GM23338 (cell line): ENCODE measurements at regions not wholly inside any gene's neighbourhood (a gene's known extent, or its start where the extent isn't known, plus 50 kb on each side); places are given as distances from the start of the nearest gene placed in this dataset.

Experiments
- ATAC-seq: fragments of 200-7000 bp; cut with Tn5 transposase; 3 replicates; pipeline ENCODE4 v1.9.1; 2020
- DNase-seq: peaks from one replicate; pipeline ENCODE4 v3.0.0-alpha.2; 2015; ENCODE audit warnings: low spot score
- H2AFZ ChIP-seq: fragments of 200-600 bp; sonication (generic); 2 replicates; pipeline ENCODE4 v1.8.0; 2016; ENCODE audit warnings: antibody characterized with exemption, mild to moderate bottlenecking, moderate library complexity
- H3F3A ChIP-seq: fragments of 200-600 bp; sonication (generic); replicated peaks from 2 replicates; pipeline ENCODE4 v1.8.0; 2017; ENCODE audit warnings: antibody characterized with exemption, mixed run types, low read depth
- H3K27ac ChIP-seq: fragments of 200-600 bp; sonication (generic); 2 replicates; pipeline ENCODE4 v1.6.1; 2016; ENCODE audit warnings: low read depth
- H3K27me3 ChIP-seq: fragments of 200-600 bp; sonication (generic); 2 replicates; pipeline ENCODE4 v1.8.0; 2016; ENCODE audit warnings: mild to moderate bottlenecking, mixed run types, moderate library complexity; ENCODE audit not compliant: insufficient read depth
- H3K36me3 ChIP-seq: fragments of 200-600 bp; sonication (generic); 2 replicates; pipeline ENCODE4 v1.8.0; 2016; ENCODE audit warnings: mild to moderate bottlenecking; ENCODE audit not compliant: insufficient read depth
- H3K4me1 ChIP-seq: fragments of 200-600 bp; sonication (generic); 2 replicates; pipeline ENCODE4 v1.8.0; 2016; ENCODE audit warnings: mild to moderate bottlenecking, moderate library complexity; ENCODE audit not compliant: insufficient read depth
- H3K4me2 ChIP-seq: fragments of 200-600 bp; sonication (generic); 2 replicates; pipeline ENCODE4 v1.7.1; 2017; ENCODE audit warnings: mixed run types
- H3K4me3 ChIP-seq: fragments of 200-600 bp; sonication (generic); 2 replicates; pipeline ENCODE4 v1.6.1; 2016; ENCODE audit warnings: mixed run types
- H3K79me2 ChIP-seq: fragments of 200-600 bp; sonication (generic); replicated peaks from 2 replicates; pipeline ENCODE4 v1.8.0; 2017; ENCODE audit warnings: mild to moderate bottlenecking; ENCODE audit not compliant: insufficient read depth
- H3K9me2 ChIP-seq: fragments of 200-600 bp; sonication (generic); 2 replicates; pipeline ENCODE4 v1.8.0; 2017; ENCODE audit not compliant: insufficient read depth
- H4K20me1 ChIP-seq: fragments of 200-600 bp; sonication (generic); replicated peaks from 2 replicates; pipeline ENCODE4 v1.8.0; 2017; ENCODE audit warnings: mild to moderate bottlenecking; ENCODE audit not compliant: insufficient read depth
- H3K27ac Mint-ChIP-seq: 2 replicates; pipeline ENCODE4 v1.8.0; 2020; ENCODE audit warnings: inconsistent platforms, mild to moderate bottlenecking, moderate library complexity, mixed read lengths
- H3K27me3 Mint-ChIP-seq: 3 replicates; pipeline ENCODE4 v1.8.0; 2022; ENCODE audit warnings: low read depth, mild to moderate bottlenecking, moderate library complexity, mixed read lengths, inconsistent platforms; ENCODE audit not compliant: insufficient read depth, poor library complexity
- H3K36me3 Mint-ChIP-seq: 3 replicates; pipeline ENCODE4 v1.8.0; 2021; ENCODE audit warnings: low read depth, mild to moderate bottlenecking, inconsistent platforms, moderate library complexity, mixed read lengths
- H3K4me1 Mint-ChIP-seq: 3 replicates; pipeline ENCODE4 v1.8.0; 2020; ENCODE audit warnings: mild to moderate bottlenecking, inconsistent platforms, mixed read lengths
- H3K4me3 Mint-ChIP-seq: 3 replicates; pipeline ENCODE4 v1.8.0; 2021; ENCODE audit warnings: moderate library complexity, mild to moderate bottlenecking, inconsistent platforms, mixed read lengths
- H3K9me3 Mint-ChIP-seq: 3 replicates; pipeline ENCODE4 v1.8.0; 2020; ENCODE audit warnings: moderate library complexity, mild to moderate bottlenecking, inconsistent platforms, mixed read lengths
- CREB1 ChIP-seq: fragments of 250-450 bp; sonication (Bioruptor Pico); IDR thresholded peaks from 2 replicates; pipeline ENCODE4 v1.5.0; 2020; ENCODE audit warnings: low read depth, mild to moderate bottlenecking, moderate library complexity
- EZH2 ChIP-seq: fragments of 200-600 bp; sonication (generic); IDR thresholded peaks from one replicate; pipeline ENCODE4 v1.8.0; 2017; ENCODE audit warnings: antibody characterized with exemption, mild to moderate bottlenecking, low read depth; ENCODE audit not compliant: unreplicated experiment
- EZH2phosphoT487 ChIP-seq: fragments of 200-600 bp; sonication (generic); IDR thresholded peaks from one replicate; pipeline ENCODE4 v1.8.1; 2018; ENCODE audit warnings: antibody characterized with exemption; ENCODE audit not compliant: unreplicated experiment
- JUNB ChIP-seq: IDR thresholded peaks from one replicate; pipeline ENCODE4 v1.6.1; 2016; ENCODE audit warnings: antibody characterized with exemption; ENCODE audit not compliant: unreplicated experiment
- NANOG ChIP-seq: IDR thresholded peaks from 2 replicates; pipeline ENCODE4 v1.6.1; 2016; ENCODE audit warnings: antibody characterized with exemption, borderline replicate concordance
- POLR2AphosphoS5 ChIP-seq: IDR thresholded peaks from 2 replicates; pipeline ENCODE4 v1.6.1; 2016; ENCODE audit warnings: antibody characterized with exemption, low read depth
- STAT1 ChIP-seq: IDR thresholded peaks from one replicate; pipeline ENCODE4 v1.6.1; 2016; ENCODE audit warnings: antibody characterized with exemption; ENCODE audit not compliant: unreplicated experiment
- ZNF114 ChIP-seq: fragments of 250-450 bp; sonication (Bioruptor Pico); IDR thresholded peaks from 2 replicates; pipeline ENCODE4 v1.5.0; 2020; ENCODE audit warnings: mild to moderate bottlenecking, moderate library complexity
- ZNF331 ChIP-seq: fragments of 250-450 bp; sonication (Bioruptor Pico); IDR thresholded peaks from 2 replicates; pipeline ENCODE4 v1.5.0; 2020; ENCODE audit warnings: low read depth, mild to moderate bottlenecking, moderate library complexity
- TF ChIP-seq, protein P1 (sequence below): IDR thresholded peaks from one replicate; pipeline ENCODE4 v1.6.1; 2018; ENCODE audit warnings: antibody characterized with exemption; ENCODE audit not compliant: unreplicated experiment
- TF ChIP-seq, protein P2 (sequence below), 2 experiments: fragments of 200-600 bp in 1 of 2; sonication (generic) in 1 of 2; conservative IDR thresholded peaks; 2 replicates each; pipeline versions ENCODE4 v1.5.1 to v1.6.1; 2016 to 2017; ENCODE audit warnings: antibody characterized with exemption in 2 of 2, low read depth in 2 of 2, mild to moderate bottlenecking in 2 of 2, moderate library complexity in 1 of 2
- TF ChIP-seq, protein P3 (sequence below): fragments of 250-450 bp; sonication (Bioruptor Pico); IDR thresholded peaks from 2 replicates; pipeline ENCODE4 v1.5.0; 2020; ENCODE audit warnings: mild to moderate bottlenecking, moderate library complexity
- TF ChIP-seq, protein P4 (sequence below): IDR thresholded peaks from 2 replicates; pipeline ENCODE4 v1.6.1; 2016; ENCODE audit warnings: antibody characterized with exemption

DNA sequence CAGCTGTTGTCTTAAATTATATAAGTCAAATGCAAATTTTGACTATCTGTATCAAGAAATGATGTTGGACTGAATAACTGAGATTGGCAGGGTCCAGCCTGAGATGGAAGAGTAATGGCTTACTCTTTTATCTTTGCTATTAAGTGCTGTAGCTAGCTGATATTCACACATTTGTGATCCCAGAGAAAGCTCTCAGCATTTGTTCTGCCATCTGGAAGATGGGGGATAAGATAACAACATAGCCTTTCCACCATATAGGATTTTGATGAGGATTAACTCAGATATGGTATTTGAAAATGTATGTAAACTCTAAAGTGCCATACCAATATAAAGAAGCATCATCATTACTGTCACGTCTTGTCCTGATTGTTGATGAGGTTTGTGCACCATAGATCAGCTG lies 1063.2 kb upstream of the TENM4 start:
- no peaks in the 10 kb centered on the region for H4K20me1 ChIP-seq
- no peaks in the 10 kb centered on the region for H3K4me1 ChIP-seq
- no peaks in the 10 kb centered on the region; the same call in 1 of the 2 replicates for H3K9me2 ChIP-seq
- no peaks in the 10 kb centered on the region for H3K79me2 ChIP-seq
- H3K27me3 ChIP-seq, result no peaks in the 10 kb centered on the region
- H3K4me3 ChIP-seq, result no peak overlapping the region
- H3K27me3 Mint-ChIP-seq, result no peaks in the 10 kb centered on the region
- peaks cover 4% of the 10 kb centered on the region; the same call in 2 of the 3 replicates for H3K4me1 Mint-ChIP-seq
- H3K36me3 Mint-ChIP-seq, result peaks cover 6% of the 10 kb centered on the region
- H2AFZ ChIP-seq, result no peak overlapping the region
- H3K4me2 ChIP-seq, result no peak overlapping the region
- no peak overlapping the region for H3K4me3 Mint-ChIP-seq
- TF ChIP-seq NANOG, result no peak
- no peak for TF ChIP-seq STAT1
- TF ChIP-seq, protein P1, sequence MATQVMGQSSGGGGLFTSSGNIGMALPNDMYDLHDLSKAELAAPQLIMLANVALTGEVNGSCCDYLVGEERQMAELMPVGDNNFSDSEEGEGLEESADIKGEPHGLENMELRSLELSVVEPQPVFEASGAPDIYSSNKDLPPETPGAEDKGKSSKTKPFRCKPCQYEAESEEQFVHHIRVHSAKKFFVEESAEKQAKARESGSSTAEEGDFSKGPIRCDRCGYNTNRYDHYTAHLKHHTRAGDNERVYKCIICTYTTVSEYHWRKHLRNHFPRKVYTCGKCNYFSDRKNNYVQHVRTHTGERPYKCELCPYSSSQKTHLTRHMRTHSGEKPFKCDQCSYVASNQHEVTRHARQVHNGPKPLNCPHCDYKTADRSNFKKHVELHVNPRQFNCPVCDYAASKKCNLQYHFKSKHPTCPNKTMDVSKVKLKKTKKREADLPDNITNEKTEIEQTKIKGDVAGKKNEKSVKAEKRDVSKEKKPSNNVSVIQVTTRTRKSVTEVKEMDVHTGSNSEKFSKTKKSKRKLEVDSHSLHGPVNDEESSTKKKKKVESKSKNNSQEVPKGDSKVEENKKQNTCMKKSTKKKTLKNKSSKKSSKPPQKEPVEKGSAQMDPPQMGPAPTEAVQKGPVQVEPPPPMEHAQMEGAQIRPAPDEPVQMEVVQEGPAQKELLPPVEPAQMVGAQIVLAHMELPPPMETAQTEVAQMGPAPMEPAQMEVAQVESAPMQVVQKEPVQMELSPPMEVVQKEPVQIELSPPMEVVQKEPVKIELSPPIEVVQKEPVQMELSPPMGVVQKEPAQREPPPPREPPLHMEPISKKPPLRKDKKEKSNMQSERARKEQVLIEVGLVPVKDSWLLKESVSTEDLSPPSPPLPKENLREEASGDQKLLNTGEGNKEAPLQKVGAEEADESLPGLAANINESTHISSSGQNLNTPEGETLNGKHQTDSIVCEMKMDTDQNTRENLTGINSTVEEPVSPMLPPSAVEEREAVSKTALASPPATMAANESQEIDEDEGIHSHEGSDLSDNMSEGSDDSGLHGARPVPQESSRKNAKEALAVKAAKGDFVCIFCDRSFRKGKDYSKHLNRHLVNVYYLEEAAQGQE, result no peak
- TF ChIP-seq CREB1 (CRISPR knock-in tag), result no peak
- TF ChIP-seq ZNF331, result no peak
- TF ChIP-seq EZH2, result no peak
- TF ChIP-seq, protein P2, sequence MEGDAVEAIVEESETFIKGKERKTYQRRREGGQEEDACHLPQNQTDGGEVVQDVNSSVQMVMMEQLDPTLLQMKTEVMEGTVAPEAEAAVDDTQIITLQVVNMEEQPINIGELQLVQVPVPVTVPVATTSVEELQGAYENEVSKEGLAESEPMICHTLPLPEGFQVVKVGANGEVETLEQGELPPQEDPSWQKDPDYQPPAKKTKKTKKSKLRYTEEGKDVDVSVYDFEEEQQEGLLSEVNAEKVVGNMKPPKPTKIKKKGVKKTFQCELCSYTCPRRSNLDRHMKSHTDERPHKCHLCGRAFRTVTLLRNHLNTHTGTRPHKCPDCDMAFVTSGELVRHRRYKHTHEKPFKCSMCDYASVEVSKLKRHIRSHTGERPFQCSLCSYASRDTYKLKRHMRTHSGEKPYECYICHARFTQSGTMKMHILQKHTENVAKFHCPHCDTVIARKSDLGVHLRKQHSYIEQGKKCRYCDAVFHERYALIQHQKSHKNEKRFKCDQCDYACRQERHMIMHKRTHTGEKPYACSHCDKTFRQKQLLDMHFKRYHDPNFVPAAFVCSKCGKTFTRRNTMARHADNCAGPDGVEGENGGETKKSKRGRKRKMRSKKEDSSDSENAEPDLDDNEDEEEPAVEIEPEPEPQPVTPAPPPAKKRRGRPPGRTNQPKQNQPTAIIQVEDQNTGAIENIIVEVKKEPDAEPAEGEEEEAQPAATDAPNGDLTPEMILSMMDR (conservative IDR thresholded peaks at IDR 0.05; ENCODE audit: low read depth in 2 of 2), result no peak
- TF ChIP-seq POLR2AphosphoS5, result no peak
- TF ChIP-seq, protein P3, sequence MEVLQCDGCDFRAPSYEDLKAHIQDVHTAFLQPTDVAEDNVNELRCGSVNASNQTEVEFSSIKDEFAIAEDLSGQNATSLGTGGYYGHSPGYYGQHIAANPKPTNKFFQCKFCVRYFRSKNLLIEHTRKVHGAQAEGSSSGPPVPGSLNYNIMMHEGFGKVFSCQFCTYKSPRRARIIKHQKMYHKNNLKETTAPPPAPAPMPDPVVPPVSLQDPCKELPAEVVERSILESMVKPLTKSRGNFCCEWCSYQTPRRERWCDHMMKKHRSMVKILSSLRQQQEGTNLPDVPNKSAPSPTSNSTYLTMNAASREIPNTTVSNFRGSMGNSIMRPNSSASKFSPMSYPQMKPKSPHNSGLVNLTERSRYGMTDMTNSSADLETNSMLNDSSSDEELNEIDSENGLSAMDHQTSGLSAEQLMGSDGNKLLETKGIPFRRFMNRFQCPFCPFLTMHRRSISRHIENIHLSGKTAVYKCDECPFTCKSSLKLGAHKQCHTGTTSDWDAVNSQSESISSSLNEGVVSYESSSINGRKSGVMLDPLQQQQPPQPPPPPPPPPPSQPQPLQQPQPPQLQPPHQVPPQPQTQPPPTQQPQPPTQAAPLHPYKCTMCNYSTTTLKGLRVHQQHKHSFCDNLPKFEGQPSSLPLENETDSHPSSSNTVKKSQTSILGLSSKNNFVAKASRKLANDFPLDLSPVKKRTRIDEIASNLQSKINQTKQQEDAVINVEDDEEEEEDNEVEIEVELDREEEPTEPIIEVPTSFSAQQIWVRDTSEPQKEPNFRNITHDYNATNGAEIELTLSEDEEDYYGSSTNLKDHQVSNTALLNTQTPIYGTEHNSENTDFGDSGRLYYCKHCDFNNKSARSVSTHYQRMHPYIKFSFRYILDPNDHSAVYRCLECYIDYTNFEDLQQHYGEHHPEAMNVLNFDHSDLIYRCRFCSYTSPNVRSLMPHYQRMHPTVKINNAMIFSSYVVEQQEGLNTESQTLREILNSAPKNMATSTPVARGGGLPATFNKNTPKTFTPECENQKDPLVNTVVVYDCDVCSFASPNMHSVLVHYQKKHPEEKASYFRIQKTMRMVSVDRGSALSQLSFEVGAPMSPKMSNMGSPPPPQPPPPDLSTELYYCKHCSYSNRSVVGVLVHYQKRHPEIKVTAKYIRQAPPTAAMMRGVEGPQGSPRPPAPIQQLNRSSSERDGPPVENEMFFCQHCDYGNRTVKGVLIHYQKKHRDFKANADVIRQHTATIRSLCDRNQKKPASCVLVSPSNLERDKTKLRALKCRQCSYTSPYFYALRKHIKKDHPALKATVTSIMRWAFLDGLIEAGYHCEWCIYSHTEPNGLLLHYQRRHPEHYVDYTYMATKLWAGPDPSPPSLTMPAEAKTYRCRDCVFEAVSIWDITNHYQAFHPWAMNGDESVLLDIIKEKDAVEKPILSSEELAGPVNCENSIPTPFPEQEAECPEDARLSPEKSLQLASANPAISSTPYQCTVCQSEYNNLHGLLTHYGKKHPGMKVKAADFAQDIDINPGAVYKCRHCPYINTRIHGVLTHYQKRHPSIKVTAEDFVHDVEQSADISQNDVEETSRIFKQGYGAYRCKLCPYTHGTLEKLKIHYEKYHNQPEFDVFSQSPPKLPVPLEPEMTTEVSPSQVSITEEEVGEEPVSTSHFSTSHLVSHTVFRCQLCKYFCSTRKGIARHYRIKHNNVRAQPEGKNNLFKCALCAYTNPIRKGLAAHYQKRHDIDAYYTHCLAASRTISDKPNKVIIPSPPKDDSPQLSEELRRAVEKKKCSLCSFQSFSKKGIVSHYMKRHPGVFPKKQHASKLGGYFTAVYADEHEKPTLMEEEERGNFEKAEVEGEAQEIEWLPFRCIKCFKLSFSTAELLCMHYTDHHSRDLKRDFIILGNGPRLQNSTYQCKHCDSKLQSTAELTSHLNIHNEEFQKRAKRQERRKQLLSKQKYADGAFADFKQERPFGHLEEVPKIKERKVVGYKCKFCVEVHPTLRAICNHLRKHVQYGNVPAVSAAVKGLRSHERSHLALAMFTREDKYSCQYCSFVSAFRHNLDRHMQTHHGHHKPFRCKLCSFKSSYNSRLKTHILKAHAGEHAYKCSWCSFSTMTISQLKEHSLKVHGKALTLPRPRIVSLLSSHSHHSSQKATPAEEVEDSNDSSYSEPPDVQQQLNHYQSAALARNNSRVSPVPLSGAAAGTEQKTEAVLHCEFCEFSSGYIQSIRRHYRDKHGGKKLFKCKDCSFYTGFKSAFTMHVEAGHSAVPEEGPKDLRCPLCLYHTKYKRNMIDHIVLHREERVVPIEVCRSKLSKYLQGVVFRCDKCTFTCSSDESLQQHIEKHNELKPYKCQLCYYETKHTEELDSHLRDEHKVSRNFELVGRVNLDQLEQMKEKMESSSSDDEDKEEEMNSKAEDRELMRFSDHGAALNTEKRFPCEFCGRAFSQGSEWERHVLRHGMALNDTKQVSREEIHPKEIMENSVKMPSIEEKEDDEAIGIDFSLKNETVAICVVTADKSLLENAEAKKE, result no peak
- TF ChIP-seq EZH2phosphoT487, result no peak
- no peak for TF ChIP-seq ZNF114
- TF ChIP-seq, protein P4, sequence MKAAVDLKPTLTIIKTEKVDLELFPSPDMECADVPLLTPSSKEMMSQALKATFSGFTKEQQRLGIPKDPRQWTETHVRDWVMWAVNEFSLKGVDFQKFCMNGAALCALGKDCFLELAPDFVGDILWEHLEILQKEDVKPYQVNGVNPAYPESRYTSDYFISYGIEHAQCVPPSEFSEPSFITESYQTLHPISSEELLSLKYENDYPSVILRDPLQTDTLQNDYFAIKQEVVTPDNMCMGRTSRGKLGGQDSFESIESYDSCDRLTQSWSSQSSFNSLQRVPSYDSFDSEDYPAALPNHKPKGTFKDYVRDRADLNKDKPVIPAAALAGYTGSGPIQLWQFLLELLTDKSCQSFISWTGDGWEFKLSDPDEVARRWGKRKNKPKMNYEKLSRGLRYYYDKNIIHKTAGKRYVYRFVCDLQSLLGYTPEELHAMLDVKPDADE, result no peak
- no peak for TF ChIP-seq JUNB
- no peak overlapping the region for H3K27ac ChIP-seq
- ATAC-seq (no peak), DNase-seq (no peak)
- no peak overlapping the region for H3K27ac Mint-ChIP-seq
- H3K9me3 Mint-ChIP-seq, result peaks cover 18% of the 10 kb centered on the region
- no peaks in the 10 kb centered on the region for H3K36me3 ChIP-seq
- H3F3A ChIP-seq, result no peaks in the 10 kb centered on the region
